IPS-15b (cell line): ENCODE measurements at regions not wholly inside any gene's neighbourhood (a gene's known extent, or its start where the extent isn't known, plus 50 kb on each side); places are given as distances from the start of the nearest gene placed in this dataset.

Experiments
- H3K27me3 ChIP-seq: one replicate; pipeline ENCODE4 v1.6.1; 2013; ENCODE audit warnings: low read length; ENCODE audit not compliant: control insufficient read depth, insufficient read depth
- H3K36me3 ChIP-seq: one replicate; pipeline ENCODE4 v1.6.1; 2013; ENCODE audit warnings: low read length; ENCODE audit not compliant: control insufficient read depth, insufficient read depth
- H3K4me1 ChIP-seq: one replicate; pipeline ENCODE4 v1.6.1; 2013; ENCODE audit warnings: mild to moderate bottlenecking, low read length; ENCODE audit not compliant: control insufficient read depth, insufficient read depth
- H3K4me3 ChIP-seq: one replicate; pipeline ENCODE4 v1.5.1; 2013; ENCODE audit warnings: low read depth, low read length
- H3K9ac ChIP-seq: one replicate; pipeline ENCODE4 v1.6.1; 2013; ENCODE audit warnings: low read depth, mild to moderate bottlenecking, low read length
- H3K9me3 ChIP-seq: one replicate; pipeline ENCODE4 v1.6.1; 2013; ENCODE audit warnings: mild to moderate bottlenecking, low read length; ENCODE audit not compliant: control insufficient read depth, insufficient read depth

- Histone ChIP-seq H3K27me3 (no peaks in the 10 kb centered on the region), H3K9ac (no peak overlapping the region), H3K36me3 (no peaks in the 10 kb centered on the region), H3K4me3 (no peak overlapping the region), H3K9me3 (no peaks in the 10 kb centered on the region), H3K4me1 (no peaks in the 10 kb centered on the region)
Measured at GRCh38 chr3:117633207-117633606, 923.6 kb downstream of the TUSC7 start.

GRCh38 chr3:117637666-117638065, 928.1 kb downstream of the TUSC7 start:
- Histone ChIP-seq H3K9me3 (no peaks in the 10 kb centered on the region), H3K9ac (no peak overlapping the region), H3K4me1 (no peaks in the 10 kb centered on the region), H3K4me3 (no peak overlapping the region), H3K36me3 (no peaks in the 10 kb centered on the region), H3K27me3 (no peaks in the 10 kb centered on the region)

GRCh38 chr3:117644203-117644602, 934.6 kb downstream of the TUSC7 start:
- no peaks in the 10 kb centered on the region for H3K27me3 ChIP-seq
- no peak overlapping the region for H3K4me3 ChIP-seq
- H3K4me1 ChIP-seq = no peaks in the 10 kb centered on the region
- no peaks in the 10 kb centered on the region for H3K36me3 ChIP-seq
- no peak overlapping the region for H3K9ac ChIP-seq
- no peaks in the 10 kb centered on the region for H3K9me3 ChIP-seq

DNA sequence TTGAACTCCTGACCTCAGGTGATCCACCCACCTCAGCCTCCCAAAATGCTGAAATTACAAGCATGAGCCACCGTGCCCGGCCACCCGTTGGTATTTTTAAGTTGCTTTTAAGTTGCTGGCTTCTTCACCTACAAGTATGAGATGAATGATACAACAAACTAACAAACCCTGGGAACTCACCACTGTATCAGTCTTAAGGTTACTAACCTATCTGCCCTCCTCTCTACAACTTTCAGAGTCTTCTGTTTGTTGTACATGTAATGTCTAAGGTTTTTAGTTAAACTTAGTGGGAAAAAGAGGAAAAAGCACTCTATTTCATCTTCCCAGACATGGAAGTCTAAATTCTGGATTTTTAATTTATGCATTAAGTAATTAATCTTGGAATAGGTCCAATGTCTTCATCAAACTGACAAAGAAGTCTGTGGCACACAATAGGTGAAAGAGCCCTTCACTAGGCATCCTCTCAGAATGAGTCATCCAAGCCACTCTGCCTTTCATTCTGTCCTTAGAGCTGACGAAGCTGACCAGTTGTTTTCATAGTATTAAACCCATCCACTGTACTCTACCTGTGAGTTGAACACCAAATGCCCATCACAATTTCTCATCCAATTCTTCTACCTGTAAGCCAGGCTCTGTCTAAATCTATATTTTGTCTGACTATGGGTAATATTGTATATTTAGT, 936.1 kb downstream of the TUSC7 start:
- Histone ChIP-seq H3K36me3 (no peaks in the 10 kb centered on the region), H3K9me3 (no peaks in the 10 kb centered on the region), H3K9ac (no peak overlapping the region), H3K4me3 (no peak overlapping the region), H3K27me3 (no peaks in the 10 kb centered on the region), H3K4me1 (no peaks in the 10 kb centered on the region)

DNA sequence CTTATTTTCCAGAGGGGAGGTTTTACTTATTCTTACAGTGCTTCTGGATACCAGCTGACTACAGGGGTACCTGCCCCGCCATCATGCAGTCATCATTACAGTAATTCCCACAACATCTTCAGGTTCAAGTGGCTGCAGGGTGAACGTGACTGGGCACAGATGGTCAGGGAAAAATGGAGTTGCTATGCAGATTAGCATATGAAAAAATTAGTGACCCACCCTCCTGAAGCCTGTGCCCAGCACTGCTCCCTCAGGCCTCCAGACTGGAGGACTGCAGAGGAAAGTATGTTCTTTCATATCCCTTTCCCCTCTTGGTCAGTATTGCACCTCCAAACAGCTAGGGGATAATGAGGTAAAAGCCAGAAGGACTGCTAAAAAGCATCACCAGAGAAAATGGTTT, 937.9 kb downstream of the TUSC7 start:
- Histone ChIP-seq H3K4me3 (no peak overlapping the region), H3K36me3 (no peaks in the 10 kb centered on the region), H3K9me3 (no peaks in the 10 kb centered on the region), H3K4me1 (no peaks in the 10 kb centered on the region), H3K27me3 (no peaks in the 10 kb centered on the region), H3K9ac (no peak overlapping the region)

- Histone ChIP-seq H3K4me1 (peaks cover 2% of the 10 kb centered on the region), H3K27me3 (no peaks in the 10 kb centered on the region), H3K4me3 (no peak overlapping the region), H3K9ac (no peak overlapping the region), H3K36me3 (no peaks in the 10 kb centered on the region), H3K9me3 (no peaks in the 10 kb centered on the region)
Measured at GRCh38 chr3:117651246-117651645, 941.7 kb downstream of the TUSC7 start.

- Histone ChIP-seq H3K9me3 (no peaks in the 10 kb centered on the region), H3K36me3 (no peaks in the 10 kb centered on the region), H3K9ac (no peak overlapping the region), H3K4me3 (no peak overlapping the region), H3K27me3 (no peaks in the 10 kb centered on the region), H3K4me1 (peaks cover 2% of the 10 kb centered on the region)
Measured at GRCh38 chr3:117656391-117656790, 946.8 kb downstream of the TUSC7 start.

- H3K9ac ChIP-seq = no peak overlapping the region
- peaks cover 2% of the 10 kb centered on the region for H3K4me1 ChIP-seq
- H3K9me3 ChIP-seq = no peaks in the 10 kb centered on the region
- no peaks in the 10 kb centered on the region for H3K36me3 ChIP-seq
- H3K27me3 ChIP-seq = no peaks in the 10 kb centered on the region
- no peak overlapping the region for H3K4me3 ChIP-seq
Measured at GRCh38 chr3:117657278-117657677, 947.7 kb downstream of the TUSC7 start.

- Histone ChIP-seq H3K4me3 (no peak overlapping the region), H3K36me3 (no peaks in the 10 kb centered on the region), H3K4me1 (no peaks in the 10 kb centered on the region), H3K9ac (no peak overlapping the region), H3K9me3 (no peaks in the 10 kb centered on the region), H3K27me3 (no peaks in the 10 kb centered on the region)
Measured at GRCh38 chr3:117660941-117661817, 951.6 kb downstream of the TUSC7 start.

- H3K9me3 ChIP-seq = no peaks in the 10 kb centered on the region
- H3K27me3 ChIP-seq = no peaks in the 10 kb centered on the region
- H3K9ac ChIP-seq = no peak overlapping the region
- H3K4me1 ChIP-seq = peaks cover 2% of the 10 kb centered on the region
- H3K4me3 ChIP-seq = no peak overlapping the region
- H3K36me3 ChIP-seq = no peaks in the 10 kb centered on the region
Measured at GRCh38 chr3:117661818-117662095, 952.2 kb downstream of the TUSC7 start.

GRCh38 chr3:117665296-117665695, 955.7 kb downstream of the TUSC7 start:
- H3K36me3 ChIP-seq = no peaks in the 10 kb centered on the region
- no peaks in the 10 kb centered on the region for H3K27me3 ChIP-seq
- H3K4me3 ChIP-seq = no peak overlapping the region
- H3K9ac ChIP-seq = no peak overlapping the region
- no peaks in the 10 kb centered on the region for H3K9me3 ChIP-seq
- H3K4me1 ChIP-seq = peaks cover 2% of the 10 kb centered on the region

DNA sequence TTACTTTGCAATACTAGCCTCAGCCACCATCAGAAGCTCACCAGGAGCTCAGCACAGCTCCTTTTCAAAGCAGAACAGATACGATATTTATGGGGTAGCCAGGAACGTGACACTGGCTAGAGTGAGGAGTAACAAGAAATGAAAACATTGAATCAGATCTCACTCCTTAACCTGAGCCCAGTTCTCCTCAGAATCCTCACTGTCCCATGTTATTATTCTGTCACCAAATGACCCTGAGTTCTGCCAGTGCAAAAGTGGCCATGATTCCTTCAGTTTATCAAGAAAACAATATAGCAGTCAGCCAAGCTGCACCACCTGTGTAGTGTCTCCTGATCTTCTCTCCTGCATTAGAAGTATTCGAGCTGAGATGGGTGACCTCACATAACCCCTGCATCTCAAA, 956.7 kb downstream of the TUSC7 start:
- no peaks in the 10 kb centered on the region for H3K36me3 ChIP-seq
- no peaks in the 10 kb centered on the region for H3K9me3 ChIP-seq

More for the DNA sequence above, 956.7 kb downstream of the TUSC7 start:
- no peaks in the 10 kb centered on the region for H3K27me3 ChIP-seq
- H3K9ac ChIP-seq = no peak overlapping the region
- H3K4me1 ChIP-seq = peaks cover 2% of the 10 kb centered on the region
- H3K4me3 ChIP-seq = no peak overlapping the region
